HEK293 (cell line): ENCODE measurements at regions not wholly inside any gene's neighbourhood (a gene's known extent, or its start where the extent isn't known, plus 50 kb on each side); places are given as distances from the start of the nearest gene placed in this dataset.

Experiments
- CTCF ChIA-PET: fragments of 350-600 bp; formaldehyde crosslinking; extraction: SDS; loops from one replicate; lab custom pipeline; 2021; ENCODE audit warnings: antibody characterized with exemption; lab: Yijun Ruan, JAX
- POLR2A ChIA-PET: fragments of 300-600 bp; formaldehyde crosslinking; extraction: SDS; loops from one replicate; lab custom pipeline; 2020; ENCODE audit warnings: antibody characterized with exemption, inconsistent platforms; lab: Yijun Ruan, JAX
- H3K27ac ChIP-seq: fragments of 200-500 bp; sonication (Bioruptor generic); 2 replicates; pipeline ENCODE4 v1.5.1; 2014; ENCODE audit warnings: low read depth, low read length, control low read depth, inconsistent platforms; ENCODE audit errors: extremely low read depth
- H3K36me3 ChIP-seq, 2 experiments: fragments of 200-500 bp in 1 of 2; sonication (Bioruptor generic) in 1 of 2; 1 replicate in 1 of 2; 2 replicates in 1 of 2; pipeline ENCODE4 v1.5.1; 2014 to 2017; ENCODE audit warnings: inconsistent platforms in 2 of 2, low read length in 2 of 2; ENCODE audit not compliant: control insufficient read depth in 2 of 2, insufficient read depth in 1 of 2
- H3K4me1 ChIP-seq: fragments of 200-500 bp; sonication (Bioruptor generic); 2 replicates; pipeline ENCODE4 v1.5.1; 2014; ENCODE audit warnings: mild to moderate bottlenecking, low read length, inconsistent platforms; ENCODE audit not compliant: control insufficient read depth, insufficient read depth
- H3K4me3 ChIP-seq: 2 replicates; pipeline ENCODE4 v1.5.1; 2011; ENCODE audit warnings: low read depth, mild to moderate bottlenecking, control low read depth, low read length, moderate library complexity
- H3K9me3 ChIP-seq: fragments of 200-500 bp; sonication (Bioruptor generic); 2 replicates; pipeline ENCODE4 v1.5.1; 2014; ENCODE audit warnings: low read depth, low read length, inconsistent platforms; ENCODE audit not compliant: control insufficient read depth, insufficient read depth
- BCL11A ChIP-seq: fragments of 450-650 bp; formaldehyde crosslinking; IDR thresholded peaks from 2 replicates; pipeline ENCODE4 v1.5.1; 2016; ENCODE audit warnings: low read depth, missing biosample characterization, missing genetic modification characterization
- FEZF1 ChIP-seq: fragments of 450-650 bp; formaldehyde crosslinking; IDR thresholded peaks from 2 replicates; pipeline ENCODE4 v1.5.1; 2016; ENCODE audit warnings: missing biosample characterization, missing genetic modification characterization
- GLIS1 ChIP-seq: fragments of 450-650 bp; formaldehyde crosslinking; IDR thresholded peaks from 2 replicates; pipeline ENCODE4 v1.5.1; 2016; ENCODE audit warnings: missing biosample characterization, missing genetic modification characterization
- REPIN1 ChIP-seq: fragments of 450-650 bp; formaldehyde crosslinking; IDR thresholded peaks from 2 replicates; pipeline ENCODE4 v1.5.1; 2017; ENCODE audit warnings: missing biosample characterization, missing genetic modification characterization, low read depth
- SETDB1 ChIP-seq: IDR thresholded peaks from one replicate; pipeline ENCODE4 v1.6.1; 2017; ENCODE audit warnings: mild to moderate bottlenecking, low read length, moderate library complexity, mixed read lengths; ENCODE audit not compliant: insufficient read length
- TCF7L2 ChIP-seq: IDR thresholded peaks from 2 replicates; pipeline ENCODE4 v1.6.1; 2011; ENCODE audit warnings: low read depth, mild to moderate bottlenecking, inconsistent platforms, low read length, moderate library complexity, borderline replicate concordance
- ZBTB1 ChIP-seq: fragments of 450-650 bp; formaldehyde crosslinking; IDR thresholded peaks from 2 replicates; pipeline ENCODE4 v1.5.1; 2016; ENCODE audit warnings: missing biosample characterization, missing genetic modification characterization
- ZBTB8A ChIP-seq: fragments of 450-650 bp; formaldehyde crosslinking; IDR thresholded peaks from 2 replicates; pipeline ENCODE4 v1.5.1; 2016; ENCODE audit warnings: missing biosample characterization, missing genetic modification characterization
- ZNF133 ChIP-seq: fragments of 450-650 bp; formaldehyde crosslinking; IDR thresholded peaks from 2 replicates; pipeline ENCODE4 v1.5.1; 2016; ENCODE audit warnings: missing biosample characterization, missing genetic modification characterization
- ZNF140 ChIP-seq: fragments of 450-650 bp; formaldehyde crosslinking; IDR thresholded peaks from 2 replicates; pipeline ENCODE4 v1.5.1; 2016; ENCODE audit warnings: missing biosample characterization, missing genetic modification characterization
- ZNF146 ChIP-seq: fragments of 450-650 bp; formaldehyde crosslinking; IDR thresholded peaks from 2 replicates; pipeline ENCODE4 v1.5.1; 2016; ENCODE audit warnings: missing biosample characterization, missing genetic modification characterization
- ZNF2 ChIP-seq: fragments of 450-650 bp; formaldehyde crosslinking; IDR thresholded peaks from 2 replicates; pipeline ENCODE4 v1.5.1; 2016; ENCODE audit warnings: missing biosample characterization, missing genetic modification characterization
- ZNF202 ChIP-seq: fragments of 450-650 bp; formaldehyde crosslinking; IDR thresholded peaks from 2 replicates; pipeline ENCODE4 v1.5.1; 2016; ENCODE audit warnings: missing biosample characterization, missing genetic modification characterization, borderline replicate concordance
- ZNF24 ChIP-seq: fragments of 450-650 bp; formaldehyde crosslinking; IDR thresholded peaks from 2 replicates; pipeline ENCODE4 v1.5.1; 2016; ENCODE audit warnings: missing biosample characterization, missing genetic modification characterization
- ZNF266 ChIP-seq: fragments of 450-650 bp; formaldehyde crosslinking; IDR thresholded peaks from 2 replicates; pipeline ENCODE4 v1.5.1; 2016; ENCODE audit warnings: missing biosample characterization, missing genetic modification characterization, low read depth
- ZNF48 ChIP-seq: fragments of 450-650 bp; formaldehyde crosslinking; IDR thresholded peaks from 2 replicates; pipeline ENCODE4 v1.5.1; 2016; ENCODE audit warnings: missing biosample characterization, missing genetic modification characterization
- ZNF514 ChIP-seq: fragments of 450-650 bp; formaldehyde crosslinking; IDR thresholded peaks from 2 replicates; pipeline ENCODE4 v1.5.1; 2016; ENCODE audit warnings: missing biosample characterization, missing genetic modification characterization
- ZNF555 ChIP-seq: fragments of 450-650 bp; formaldehyde crosslinking; conservative IDR thresholded peaks from 2 replicates; pipeline ENCODE4 v1.5.1; 2017; ENCODE audit warnings: missing biosample characterization, mild to moderate bottlenecking, missing genetic modification characterization, inconsistent platforms
- ZNF596 ChIP-seq: fragments of 450-650 bp; IDR thresholded peaks from 2 replicates; pipeline ENCODE4 v1.5.0; 2018; ENCODE audit warnings: missing biosample characterization, mild to moderate bottlenecking, missing genetic modification characterization, moderate library complexity
- ZNF621 ChIP-seq: fragments of 450-650 bp; formaldehyde crosslinking; IDR thresholded peaks from 2 replicates; pipeline ENCODE4 v1.5.1; 2017; ENCODE audit warnings: missing biosample characterization, missing genetic modification characterization
- ZNF670 ChIP-seq: fragments of 450-650 bp; formaldehyde crosslinking; IDR thresholded peaks from 2 replicates; pipeline ENCODE4 v1.5.1; 2016; ENCODE audit warnings: missing biosample characterization, missing genetic modification characterization, low read depth
- ZNF707 ChIP-seq: fragments of 450-650 bp; formaldehyde crosslinking; IDR thresholded peaks from 2 replicates; pipeline ENCODE4 v1.5.1; 2016; ENCODE audit warnings: missing biosample characterization, missing genetic modification characterization
- ZNF768 ChIP-seq: fragments of 450-650 bp; formaldehyde crosslinking; IDR thresholded peaks from 2 replicates; pipeline ENCODE4 v1.5.1; 2018; ENCODE audit warnings: missing biosample characterization, mild to moderate bottlenecking, missing genetic modification characterization
- TF ChIP-seq, protein P1 (sequence below): fragments of 450-650 bp; formaldehyde crosslinking; optimal IDR thresholded peaks from 2 replicates; pipeline ENCODE3; 2016; ENCODE audit warnings: missing biosample characterization, mild to moderate bottlenecking, missing genetic modification characterization
- TF ChIP-seq, protein P2 (sequence below): fragments of 450-650 bp; formaldehyde crosslinking; IDR thresholded peaks from 2 replicates; pipeline ENCODE4 v1.5.1; 2017; ENCODE audit warnings: missing biosample characterization, missing genetic modification characterization
- TF ChIP-seq, protein P3 (sequence below): fragments of 450-650 bp; formaldehyde crosslinking; IDR thresholded peaks from 2 replicates; pipeline ENCODE4 v1.5.1; 2016; ENCODE audit warnings: missing biosample characterization, missing genetic modification characterization

DNA sequence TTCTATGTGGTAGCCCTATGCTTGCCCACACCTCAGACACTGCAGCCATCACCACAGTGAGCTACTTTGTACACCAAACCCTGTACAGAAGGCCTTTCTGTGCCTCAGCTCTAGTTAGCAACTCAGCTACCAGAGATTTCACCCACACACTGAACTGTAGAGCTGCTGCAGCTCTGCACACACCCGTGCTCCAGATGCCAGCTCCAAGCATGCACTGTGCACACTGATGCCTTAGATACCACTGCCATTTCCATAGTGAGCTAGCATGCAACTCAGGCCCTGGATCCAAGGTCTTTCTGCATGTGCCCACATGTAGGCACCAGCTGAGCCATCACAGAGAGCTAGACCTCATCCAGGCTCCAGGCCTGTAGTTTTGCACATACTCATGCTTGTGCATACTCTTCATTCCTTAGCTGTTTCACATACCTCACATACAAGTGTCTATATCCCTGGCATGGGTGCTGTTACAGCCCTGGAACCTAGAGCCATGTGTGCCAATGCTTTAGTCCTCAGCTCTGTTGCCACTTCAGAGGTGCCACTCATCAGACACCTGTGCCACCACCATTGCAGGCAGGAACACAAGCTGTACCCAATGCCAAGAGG lies 423.5 kb upstream of the NDST3 start:
- Histone ChIP-seq H3K4me1 (no peaks in the 10 kb centered on the region), H3K9me3 (no peaks in the 10 kb centered on the region), H3K4me3 (no peak overlapping the region), H3K27ac (no peak overlapping the region), H3K36me3 (no peaks in the 10 kb centered on the region)
- POLR2A ChIA-PET: no interaction called here
- no peak for TF ChIP-seq ZNF133 (tag by site-specific recombination)
- no peak for TF ChIP-seq ZNF266 (tag by site-specific recombination)
- CTCF ChIA-PET: no interaction called here

DNA sequence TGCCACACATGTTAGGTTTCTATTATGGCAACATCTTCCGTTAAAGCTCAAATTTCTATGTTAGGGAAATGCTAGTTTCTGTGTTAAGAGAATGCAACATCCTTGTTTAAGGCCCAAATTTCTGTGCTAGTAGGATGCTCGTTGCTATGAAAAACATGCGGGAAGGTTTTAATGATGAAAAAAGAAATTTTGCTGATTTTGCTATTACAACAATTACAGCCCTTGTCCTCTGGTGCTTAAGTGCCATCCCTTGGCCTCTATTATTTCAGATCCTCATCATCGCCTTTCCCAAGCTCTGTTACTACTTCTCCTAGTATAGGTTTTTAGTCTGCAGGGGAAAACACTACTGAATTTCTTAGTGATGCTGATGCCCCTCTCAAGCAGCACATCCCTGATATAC lies 412.6 kb upstream of the NDST3 start:
- CTCF ChIA-PET: no interaction called here
- Histone ChIP-seq H3K4me1 (no peaks in the 10 kb centered on the region), H3K27ac (no peak overlapping the region), H3K36me3 (no peaks in the 10 kb centered on the region), H3K4me3 (no peak overlapping the region), H3K9me3 (no peaks in the 10 kb centered on the region)
- POLR2A ChIA-PET: no interaction called here
- TF ChIP-seq, protein P1, sequence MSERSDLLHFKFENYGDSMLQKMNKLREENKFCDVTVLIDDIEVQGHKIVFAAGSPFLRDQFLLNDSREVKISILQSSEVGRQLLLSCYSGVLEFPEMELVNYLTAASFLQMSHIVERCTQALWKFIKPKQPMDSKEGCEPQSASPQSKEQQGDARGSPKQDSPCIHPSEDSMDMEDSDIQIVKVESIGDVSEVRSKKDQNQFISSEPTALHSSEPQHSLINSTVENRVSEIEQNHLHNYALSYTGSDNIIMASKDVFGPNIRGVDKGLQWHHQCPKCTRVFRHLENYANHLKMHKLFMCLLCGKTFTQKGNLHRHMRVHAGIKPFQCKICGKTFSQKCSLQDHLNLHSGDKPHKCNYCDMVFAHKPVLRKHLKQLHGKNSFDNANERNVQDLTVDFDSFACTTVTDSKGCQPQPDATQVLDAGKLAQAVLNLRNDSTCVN (tag by site-specific recombination): no peak
- no peak for TF ChIP-seq ZBTB1
- no peak for TF ChIP-seq ZNF24 (tag by site-specific recombination)
- TF ChIP-seq ZNF670 (tag by site-specific recombination): no peak
- no peak for TF ChIP-seq GLIS1 (tag by site-specific recombination)
- TF ChIP-seq BCL11A (tag by site-specific recombination): no peak
- no peak for TF ChIP-seq ZNF146 (tag by site-specific recombination)
- TF ChIP-seq ZNF555 (tag by site-specific recombination): no peak
- TF ChIP-seq ZNF266 (tag by site-specific recombination): no peak

DNA sequence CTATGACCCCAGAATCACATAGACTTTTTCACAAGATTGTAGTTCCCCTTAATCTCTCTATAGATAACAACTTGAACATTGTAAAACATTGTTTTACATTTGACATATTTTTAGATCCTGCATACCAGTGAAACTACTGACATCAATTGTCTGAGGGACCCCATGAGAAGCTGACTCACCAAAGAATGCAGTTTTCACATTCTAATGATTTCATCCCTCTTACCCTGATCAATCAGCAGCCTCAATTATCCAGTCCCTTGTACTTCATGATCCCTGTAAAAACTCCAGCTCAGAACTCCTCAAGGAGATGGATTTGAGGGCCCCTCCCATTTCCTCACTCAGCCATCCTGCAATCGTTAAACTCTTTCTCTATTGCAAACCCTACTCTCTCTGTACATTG lies 411.0 kb upstream of the NDST3 start:
- ChIA-PET CTCF (no interaction called here), POLR2A (no interaction called here)
- no peaks in the 10 kb centered on the region for H3K4me1 ChIP-seq
- no peaks in the 10 kb centered on the region for H3K36me3 ChIP-seq
- H3K4me3 ChIP-seq: no peak overlapping the region
- H3K9me3 ChIP-seq: no peaks in the 10 kb centered on the region
- no peak overlapping the region for H3K27ac ChIP-seq
- TF ChIP-seq ZNF2 (tag by site-specific recombination): no peak
- TF ChIP-seq SETDB1: peak; percentile 47
- TF ChIP-seq, all 188 proteins: peak for 1

DNA sequence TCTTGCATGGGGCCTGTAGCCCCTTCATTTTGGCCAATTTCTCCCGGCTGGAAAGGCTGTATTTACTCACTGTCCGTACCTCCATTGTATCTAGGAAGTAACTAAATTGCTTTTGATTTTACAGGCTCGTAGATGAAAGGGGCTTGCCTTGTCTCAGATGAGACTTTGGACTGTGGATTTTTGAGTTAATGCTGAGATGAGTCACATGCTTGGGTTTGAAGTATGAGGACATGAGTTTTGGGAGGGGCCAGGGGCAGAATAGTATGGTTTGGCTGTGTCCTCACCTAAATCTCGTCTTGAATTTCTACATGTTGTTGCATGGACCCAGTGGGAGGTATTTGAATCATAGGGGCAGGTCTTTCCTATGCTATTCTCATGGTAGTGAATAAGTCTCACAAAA lies 407.6 kb upstream of the NDST3 start:
- CTCF ChIA-PET: no interaction called here
- Histone ChIP-seq H3K9me3 (no peaks in the 10 kb centered on the region), H3K36me3 (no peaks in the 10 kb centered on the region), H3K4me1 (no peaks in the 10 kb centered on the region), H3K27ac (no peak overlapping the region), H3K4me3 (no peak overlapping the region)
- POLR2A ChIA-PET: no interaction called here
- TF ChIP-seq REPIN1 (tag by site-specific recombination) (no peak), ZNF133 (tag by site-specific recombination) (no peak), FEZF1 (tag by site-specific recombination) (no peak), ZNF202 (no peak), ZNF140 (tag by site-specific recombination) (no peak), ZNF768 (tag by site-specific recombination) (no peak), ZNF596 (tag by site-specific recombination) (no peak), ZBTB8A (no peak), ZNF621 (no peak), TCF7L2 (no peak), ZNF514 (no peak), ZNF48 (tag by site-specific recombination) (no peak), ZNF707 (tag by site-specific recombination) (no peak)
- TF ChIP-seq, protein P2, sequence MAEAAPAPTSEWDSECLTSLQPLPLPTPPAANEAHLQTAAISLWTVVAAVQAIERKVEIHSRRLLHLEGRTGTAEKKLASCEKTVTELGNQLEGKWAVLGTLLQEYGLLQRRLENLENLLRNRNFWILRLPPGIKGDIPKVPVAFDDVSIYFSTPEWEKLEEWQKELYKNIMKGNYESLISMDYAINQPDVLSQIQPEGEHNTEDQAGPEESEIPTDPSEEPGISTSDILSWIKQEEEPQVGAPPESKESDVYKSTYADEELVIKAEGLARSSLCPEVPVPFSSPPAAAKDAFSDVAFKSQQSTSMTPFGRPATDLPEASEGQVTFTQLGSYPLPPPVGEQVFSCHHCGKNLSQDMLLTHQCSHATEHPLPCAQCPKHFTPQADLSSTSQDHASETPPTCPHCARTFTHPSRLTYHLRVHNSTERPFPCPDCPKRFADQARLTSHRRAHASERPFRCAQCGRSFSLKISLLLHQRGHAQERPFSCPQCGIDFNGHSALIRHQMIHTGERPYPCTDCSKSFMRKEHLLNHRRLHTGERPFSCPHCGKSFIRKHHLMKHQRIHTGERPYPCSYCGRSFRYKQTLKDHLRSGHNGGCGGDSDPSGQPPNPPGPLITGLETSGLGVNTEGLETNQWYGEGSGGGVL: no peak
- TF ChIP-seq, protein P3, sequence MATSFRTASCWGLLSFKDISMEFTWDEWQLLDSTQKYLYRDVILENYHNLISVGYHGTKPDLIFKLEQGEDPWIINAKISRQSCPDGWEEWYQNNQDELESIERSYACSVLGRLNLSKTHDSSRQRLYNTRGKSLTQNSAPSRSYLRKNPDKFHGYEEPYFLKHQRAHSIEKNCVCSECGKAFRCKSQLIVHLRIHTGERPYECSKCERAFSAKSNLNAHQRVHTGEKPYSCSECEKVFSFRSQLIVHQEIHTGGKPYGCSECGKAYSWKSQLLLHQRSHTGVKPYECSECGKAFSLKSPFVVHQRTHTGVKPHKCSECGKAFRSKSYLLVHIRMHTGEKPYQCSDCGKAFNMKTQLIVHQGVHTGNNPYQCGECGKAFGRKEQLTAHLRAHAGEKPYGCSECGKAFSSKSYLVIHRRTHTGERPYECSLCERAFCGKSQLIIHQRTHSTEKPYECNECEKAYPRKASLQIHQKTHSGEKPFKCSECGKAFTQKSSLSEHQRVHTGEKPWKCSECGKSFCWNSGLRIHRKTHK (tag by site-specific recombination): no peak
